ENCODE measurements at regions not wholly inside any gene's neighbourhood (a gene's known extent, or its start where the extent isn't known, plus 50 kb on each side); places are given as distances from the start of the nearest gene placed in this dataset.
A peak's percentile ranks its signal among the peaks of the same experiment; 100 is the strongest.

DNA sequence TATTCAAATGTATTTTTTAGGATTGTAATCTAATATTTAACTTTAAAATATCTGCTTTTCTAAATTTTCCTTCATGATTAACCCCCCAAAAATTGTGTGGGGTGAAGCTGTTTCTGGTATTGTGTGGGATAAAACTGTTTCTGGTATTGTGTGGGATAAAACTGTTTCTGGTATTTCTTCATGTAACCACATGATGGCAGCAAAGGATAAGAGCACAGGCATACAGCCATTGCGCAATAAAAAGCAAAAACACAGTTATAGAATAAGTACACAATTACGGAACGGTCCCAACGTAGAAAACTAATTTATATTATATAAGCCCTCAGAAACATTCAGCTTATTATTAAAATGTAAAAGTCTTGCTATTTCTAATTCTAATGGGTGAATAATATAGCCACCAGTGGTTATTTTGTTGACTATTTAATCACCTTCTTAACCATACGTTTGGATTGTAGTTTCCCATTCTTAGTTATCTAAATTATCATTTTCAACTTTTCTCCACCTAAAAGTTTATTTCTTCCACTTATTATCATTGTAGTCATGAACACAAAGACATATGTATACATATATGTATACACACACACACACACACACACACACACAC is 333.9 kb upstream of the FSTL5 start:
- TF ChIP-seq, protein P1, sequence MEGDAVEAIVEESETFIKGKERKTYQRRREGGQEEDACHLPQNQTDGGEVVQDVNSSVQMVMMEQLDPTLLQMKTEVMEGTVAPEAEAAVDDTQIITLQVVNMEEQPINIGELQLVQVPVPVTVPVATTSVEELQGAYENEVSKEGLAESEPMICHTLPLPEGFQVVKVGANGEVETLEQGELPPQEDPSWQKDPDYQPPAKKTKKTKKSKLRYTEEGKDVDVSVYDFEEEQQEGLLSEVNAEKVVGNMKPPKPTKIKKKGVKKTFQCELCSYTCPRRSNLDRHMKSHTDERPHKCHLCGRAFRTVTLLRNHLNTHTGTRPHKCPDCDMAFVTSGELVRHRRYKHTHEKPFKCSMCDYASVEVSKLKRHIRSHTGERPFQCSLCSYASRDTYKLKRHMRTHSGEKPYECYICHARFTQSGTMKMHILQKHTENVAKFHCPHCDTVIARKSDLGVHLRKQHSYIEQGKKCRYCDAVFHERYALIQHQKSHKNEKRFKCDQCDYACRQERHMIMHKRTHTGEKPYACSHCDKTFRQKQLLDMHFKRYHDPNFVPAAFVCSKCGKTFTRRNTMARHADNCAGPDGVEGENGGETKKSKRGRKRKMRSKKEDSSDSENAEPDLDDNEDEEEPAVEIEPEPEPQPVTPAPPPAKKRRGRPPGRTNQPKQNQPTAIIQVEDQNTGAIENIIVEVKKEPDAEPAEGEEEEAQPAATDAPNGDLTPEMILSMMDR (IDR thresholded peaks at IDR 0.05), result peak; percentile 79 to 94 (median 90)
- no peak for TF ChIP-seq POLR2A (IDR thresholded peaks at IDR 0.05)

Data from adrenal gland (tissue), 5 donors.